GM12892 (cell line): ENCODE measurements at regions not wholly inside any gene's neighbourhood (a gene's known extent, or its start where the extent isn't known, plus 50 kb on each side); places are given as distances from the start of the nearest gene placed in this dataset.

Experiments
- POLR2A ChIP-seq: IDR thresholded peaks from 2 replicates; pipeline ENCODE4 v1.6.1; 2011; ENCODE audit warnings: low read depth, low read length, control low read depth
- POLR2AphosphoS5 ChIP-seq: IDR thresholded peaks from 2 replicates; pipeline ENCODE4 v1.6.1; 2011; ENCODE audit warnings: low read depth, low read length, control low read depth

- TF ChIP-seq POLR2AphosphoS5 (no peak), POLR2A (no peak)
Measured at GRCh38 chr9:113742878-113743277, 133.2 kb upstream of the ZNF618 start.
